Ectodermal cell (in vitro differentiated cells): ENCODE measurements at regions not wholly inside any gene's neighbourhood (a gene's known extent, or its start where the extent isn't known, plus 50 kb on each side); places are given as distances from the start of the nearest gene placed in this dataset.

Experiments used
- H3K27ac ChIP-seq: 2 replicates; pipeline ENCODE4 v1.7.0; 2013; ENCODE audit warnings: mild to moderate bottlenecking, low read depth, low read length; ENCODE audit not compliant: insufficient read depth, poor library complexity, severe bottlenecking
- H3K27me3 ChIP-seq: 2 replicates; pipeline ENCODE4 v1.7.0; 2013; ENCODE audit warnings: mild to moderate bottlenecking, low read length; ENCODE audit not compliant: insufficient read depth, control insufficient read depth, poor library complexity, severe bottlenecking
- H3K36me3 ChIP-seq: one replicate; pipeline ENCODE4 v1.7.0; 2013; ENCODE audit warnings: low read length; ENCODE audit not compliant: control insufficient read depth, insufficient read depth
- H3K4me1 ChIP-seq: one replicate; pipeline ENCODE4 v1.7.0; 2013; ENCODE audit warnings: low read length; ENCODE audit not compliant: control insufficient read depth, insufficient read depth
- H3K4me3 ChIP-seq: 2 replicates; pipeline ENCODE4 v1.7.0; 2013; ENCODE audit warnings: low read depth, low read length, control low read depth; ENCODE audit not compliant: insufficient read depth
- H3K9me3 ChIP-seq: 2 replicates; pipeline ENCODE4 v1.7.0; 2013; ENCODE audit warnings: mild to moderate bottlenecking, low read length, moderate library complexity; ENCODE audit not compliant: control insufficient read depth
- WGBS, 2 experiments: methylation state at CpG; one replicate each; pipeline ENCODE4 v1.1.7; 2013; ENCODE audit warnings: missing lambda C conversion rate in 2 of 2; 5-methylcytosine and 5-hydroxymethylcytosine counted together

DNA sequence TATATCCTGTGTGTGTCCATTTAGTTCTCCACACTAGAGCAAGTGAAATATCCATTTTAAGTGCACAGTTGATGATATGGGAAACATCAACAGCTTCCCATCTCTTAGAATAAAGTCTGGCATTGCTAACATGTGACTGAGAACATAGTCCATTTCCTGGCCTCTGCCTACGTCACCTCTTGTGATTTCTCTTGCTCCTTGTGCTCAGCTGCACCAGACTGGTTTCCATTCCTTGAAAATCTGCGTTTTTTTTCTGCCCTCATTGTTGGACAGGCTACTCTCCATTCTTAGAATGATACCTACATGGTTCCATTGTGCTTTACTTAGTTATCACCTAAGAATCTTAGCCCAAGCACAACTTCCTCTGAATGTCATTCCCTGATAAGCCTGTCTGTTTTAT, 851.2 kb upstream of the ID2 start:
- WGBS, 2 experiments = 91 to 92% methylated on average over 2 of the region's 2 CpGs
- no peak overlapping the region for H3K4me3 ChIP-seq
- H3K9me3 ChIP-seq = no peaks in the 10 kb centered on the region
- H3K27me3 ChIP-seq = no peaks in the 10 kb centered on the region
- no peaks in the 10 kb centered on the region for H3K36me3 ChIP-seq
- H3K27ac ChIP-seq = no peak overlapping the region
- no peaks in the 10 kb centered on the region for H3K4me1 ChIP-seq

DNA sequence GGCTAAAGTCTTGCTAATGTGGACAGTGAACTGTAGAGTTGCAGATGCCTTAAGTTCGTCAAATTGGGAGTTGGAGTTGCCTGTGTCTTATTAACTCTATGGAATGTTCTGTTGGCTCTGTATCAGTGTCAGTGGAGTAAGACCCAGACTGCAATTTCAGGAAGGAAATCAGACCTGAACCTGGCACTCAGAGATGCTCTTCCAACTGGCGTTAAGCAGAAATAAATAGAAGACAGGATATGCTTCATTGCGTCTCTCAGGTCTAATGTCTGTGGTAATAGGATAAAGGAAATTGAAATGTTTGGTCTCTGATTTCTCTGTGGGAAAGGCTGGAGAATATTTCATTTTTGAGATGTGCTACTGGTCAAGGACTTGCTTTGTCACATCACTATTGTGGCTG, 846.7 kb upstream of the ID2 start:
- no peaks in the 10 kb centered on the region for H3K4me1 ChIP-seq
- no peaks in the 10 kb centered on the region for H3K27me3 ChIP-seq
- H3K9me3 ChIP-seq = no peaks in the 10 kb centered on the region
- no peak overlapping the region for H3K27ac ChIP-seq
- H3K36me3 ChIP-seq = no peaks in the 10 kb centered on the region
- WGBS, 2 experiments = 96 to 97% methylated on average over 3 of the region's 3 CpGs
- no peak overlapping the region for H3K4me3 ChIP-seq

DNA sequence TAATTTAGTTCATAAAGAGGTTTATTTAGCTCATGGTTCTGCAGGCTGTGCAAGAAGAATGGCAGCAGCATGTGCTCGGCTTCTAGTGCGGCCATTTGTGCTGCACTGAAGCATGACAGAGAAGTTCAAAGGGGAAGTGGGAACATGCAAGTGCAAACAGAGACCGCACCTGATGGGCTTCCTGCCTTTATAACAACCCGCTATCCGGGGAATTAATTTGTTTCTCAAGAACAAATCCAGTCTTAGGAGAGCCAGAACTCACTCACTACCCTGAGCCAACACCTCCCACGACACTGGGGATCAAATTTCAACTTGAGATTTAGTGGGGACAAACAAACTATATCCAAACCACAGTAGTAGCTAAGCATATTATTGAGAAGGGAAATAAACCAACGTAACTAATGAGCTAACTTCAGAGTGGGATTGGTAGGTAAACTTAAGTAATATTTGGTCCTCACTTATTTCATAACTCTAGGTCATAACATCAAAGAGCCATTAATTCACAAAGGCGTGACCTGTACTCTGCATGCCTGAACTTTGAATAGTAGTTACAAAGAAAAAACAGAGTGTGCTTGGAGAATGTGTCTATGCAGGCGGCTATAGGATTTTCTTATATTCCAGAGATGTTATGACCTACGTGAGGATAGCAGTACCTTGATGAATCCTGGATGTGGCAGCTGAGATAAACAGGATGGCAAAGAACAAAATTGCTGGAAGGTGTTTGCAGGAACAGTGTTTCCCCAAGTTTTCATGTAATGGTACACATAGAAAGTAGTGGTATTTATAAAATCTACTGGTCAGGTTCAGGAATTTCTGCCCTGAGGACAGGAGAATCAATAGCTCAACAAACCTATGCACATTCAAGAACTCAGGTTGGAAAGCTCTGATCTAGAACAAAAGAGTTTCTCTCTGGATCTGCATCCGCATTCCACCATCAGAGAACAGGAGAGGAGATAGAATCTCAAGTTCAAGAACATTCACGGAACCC, 845.9 kb upstream of the ID2 start:
- H3K9me3 ChIP-seq = no peaks in the 10 kb centered on the region
- H3K36me3 ChIP-seq = no peaks in the 10 kb centered on the region
- no peaks in the 10 kb centered on the region for H3K4me1 ChIP-seq
- H3K27me3 ChIP-seq = no peaks in the 10 kb centered on the region
- 95 to 96% methylated on average over 10 to 12 of the region's 12 CpGs for WGBS, 2 experiments
- H3K27ac ChIP-seq = no peak overlapping the region
- no peak overlapping the region for H3K4me3 ChIP-seq

- Histone ChIP-seq H3K36me3 (no peaks in the 10 kb centered on the region), H3K9me3 (no peaks in the 10 kb centered on the region), H3K4me1 (no peaks in the 10 kb centered on the region), H3K4me3 (no peak overlapping the region), H3K27ac (no peak overlapping the region), H3K27me3 (no peaks in the 10 kb centered on the region)
- WGBS, 2 experiments = 70 to 95% methylated on average over 2 of the region's 2 CpGs
These were observed 844.6 kb upstream of the ID2 start for GRCh38 chr2:7837237-7837760.

GRCh38 chr2:7838669-7839068, 843.2 kb upstream of the ID2 start:
- Histone ChIP-seq H3K36me3 (no peaks in the 10 kb centered on the region), H3K9me3 (no peaks in the 10 kb centered on the region), H3K27ac (no peak overlapping the region), H3K4me3 (no peak overlapping the region), H3K27me3 (no peaks in the 10 kb centered on the region), H3K4me1 (no peaks in the 10 kb centered on the region)
- WGBS, 2 experiments = 95 to 96% methylated on average over 4 of the region's 4 CpGs

- H3K4me3 ChIP-seq = no peak overlapping the region
- no peaks in the 10 kb centered on the region for H3K4me1 ChIP-seq
- no peaks in the 10 kb centered on the region for H3K9me3 ChIP-seq
- no peaks in the 10 kb centered on the region for H3K27me3 ChIP-seq
- H3K36me3 ChIP-seq = no peaks in the 10 kb centered on the region
- no peak overlapping the region for H3K27ac ChIP-seq
- 92 to 96% methylated on average over 16 of the region's 16 CpGs for WGBS, 2 experiments
These were observed 841.0 kb upstream of the ID2 start for GRCh38 chr2:7840651-7841380.

DNA sequence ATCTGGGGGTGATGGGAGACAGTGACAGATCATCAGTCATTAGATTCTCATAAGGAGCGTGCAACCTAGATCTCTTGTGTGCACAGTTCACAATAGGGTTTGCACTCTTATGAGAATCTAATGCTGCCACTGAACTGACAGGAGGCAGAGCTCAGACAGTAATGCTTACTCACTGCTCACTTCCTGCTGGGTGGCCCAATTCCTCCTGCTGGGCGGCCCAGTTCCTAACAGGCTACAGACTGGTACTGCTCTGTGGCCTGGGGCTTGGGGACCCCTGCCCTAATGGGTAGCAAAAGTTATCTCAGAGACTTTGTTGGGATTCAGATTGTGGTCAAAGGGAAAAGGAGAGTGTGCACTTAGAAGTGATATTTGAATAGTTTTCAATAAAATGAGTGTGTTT, 840.1 kb upstream of the ID2 start:
- WGBS, 2 experiments = 93 to 95% methylated on average over 2 of the region's 2 CpGs
- Histone ChIP-seq H3K9me3 (no peaks in the 10 kb centered on the region), H3K27ac (no peak overlapping the region), H3K4me1 (no peaks in the 10 kb centered on the region), H3K4me3 (no peak overlapping the region), H3K36me3 (no peaks in the 10 kb centered on the region), H3K27me3 (no peaks in the 10 kb centered on the region)

DNA sequence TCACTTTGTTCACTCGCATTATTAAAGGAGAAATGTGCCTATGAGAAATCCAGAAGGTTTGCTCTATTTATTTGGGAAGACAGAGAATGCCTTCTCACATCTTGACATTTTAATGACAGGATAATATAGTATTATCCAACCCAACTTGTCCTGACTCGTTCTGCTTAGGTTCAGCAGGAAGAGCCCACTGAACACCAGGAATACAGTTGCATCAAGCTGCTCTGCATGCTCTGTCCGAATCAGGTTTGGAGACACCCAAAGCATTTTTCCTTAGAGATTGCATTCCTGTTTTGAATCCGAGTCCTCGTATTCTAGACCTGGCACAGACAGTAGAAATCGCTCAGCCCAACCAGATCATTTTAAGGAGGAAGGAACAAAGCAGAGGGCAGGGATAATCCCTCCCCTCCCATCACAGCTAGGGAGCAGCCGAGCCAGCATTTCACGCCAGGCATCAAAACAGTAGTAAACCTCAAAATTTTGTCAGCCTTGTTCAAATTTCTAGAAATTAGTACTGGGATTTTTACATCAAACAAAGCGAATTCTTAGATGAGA, 837.4 kb upstream of the ID2 start:
- H3K4me3 ChIP-seq = no peak overlapping the region
- no peaks in the 10 kb centered on the region for H3K36me3 ChIP-seq
- WGBS, 2 experiments = 78 to 85% methylated on average over 8 to 9 of the region's 9 CpGs
- no peaks in the 10 kb centered on the region for H3K4me1 ChIP-seq
- H3K9me3 ChIP-seq = no peaks in the 10 kb centered on the region
- no peaks in the 10 kb centered on the region for H3K27me3 ChIP-seq
- H3K27ac ChIP-seq = no peak overlapping the region

DNA sequence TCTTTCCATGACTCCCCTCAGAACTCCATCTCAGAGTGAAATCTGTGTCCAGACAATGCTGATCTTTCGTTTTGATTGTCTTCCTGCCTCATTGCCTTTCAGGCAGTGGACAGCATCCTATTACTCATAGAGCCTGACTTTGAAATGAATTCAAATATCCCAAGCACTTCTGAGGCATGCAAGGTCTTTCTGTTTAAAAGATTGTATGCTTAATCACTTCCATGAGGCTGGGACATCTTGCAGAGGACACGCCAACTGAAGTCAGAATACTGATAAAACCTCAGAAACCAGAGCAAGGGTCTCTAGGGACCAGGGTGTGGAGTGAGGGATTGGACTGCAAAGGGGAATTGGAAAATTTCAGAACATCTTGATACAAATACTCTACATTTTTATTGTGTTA, 836.5 kb upstream of the ID2 start:
- Histone ChIP-seq H3K27ac (no peak overlapping the region), H3K4me1 (no peaks in the 10 kb centered on the region), H3K27me3 (no peaks in the 10 kb centered on the region), H3K9me3 (no peaks in the 10 kb centered on the region), H3K36me3 (no peaks in the 10 kb centered on the region), H3K4me3 (no peak overlapping the region)
- WGBS, 2 experiments = 93 to 95% methylated on average over 2 of the region's 2 CpGs

DNA sequence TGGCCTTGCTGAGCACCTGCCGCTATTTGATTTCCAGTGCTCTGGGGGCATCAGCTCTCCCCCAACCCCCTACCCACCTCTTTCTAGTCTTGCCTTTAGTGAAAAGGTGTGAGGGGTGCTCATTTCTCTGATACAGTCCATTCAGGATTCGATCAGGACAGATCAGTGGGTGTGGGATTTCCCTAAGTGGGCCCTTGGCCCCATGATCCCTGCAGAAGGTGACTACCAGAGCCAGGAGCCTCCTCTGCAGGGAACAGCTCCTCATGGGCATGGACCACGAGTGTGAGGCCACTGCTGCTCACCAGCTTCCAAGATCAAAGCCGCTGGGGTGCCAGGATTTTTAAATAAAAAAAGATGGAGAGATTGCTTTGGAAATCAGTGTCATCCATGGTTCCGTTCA, 835.2 kb upstream of the ID2 start:
- H3K4me3 ChIP-seq = no peak overlapping the region
- WGBS, 2 experiments = 89 to 92% methylated on average over 5 of the region's 5 CpGs
- H3K27me3 ChIP-seq = no peaks in the 10 kb centered on the region
- H3K27ac ChIP-seq = no peak overlapping the region
- no peaks in the 10 kb centered on the region for H3K9me3 ChIP-seq
- no peaks in the 10 kb centered on the region for H3K4me1 ChIP-seq
- no peaks in the 10 kb centered on the region for H3K36me3 ChIP-seq
